KOPT-K1 (cell line): ENCODE measurements at regions not wholly inside any gene's neighbourhood (a gene's known extent, or its start where the extent isn't known, plus 50 kb on each side); places are given as distances from the start of the nearest gene placed in this dataset.

Experiments used
- H3K27ac ChIP-seq: fragments of 200-600 bp; sonication (generic); 2 replicates; pipeline ENCODE4 v1.5.1; 2016; ENCODE audit warnings: antibody characterized with exemption, mild to moderate bottlenecking, low read depth, low read length; ENCODE audit not compliant: poor library complexity, severe bottlenecking
- H3K36me3 ChIP-seq: fragments of 200-600 bp; sonication (generic); 2 replicates; pipeline ENCODE4 v1.5.1; 2017; ENCODE audit warnings: antibody characterized with exemption, mild to moderate bottlenecking, low read length, moderate library complexity; ENCODE audit not compliant: insufficient read depth
- H3K9me3 ChIP-seq: fragments of 200-600 bp; sonication (generic); 2 replicates; pipeline ENCODE4 v1.5.1; 2017; ENCODE audit warnings: antibody characterized with exemption, low read length, mild to moderate bottlenecking; ENCODE audit not compliant: insufficient read depth, poor library complexity, severe bottlenecking

- H3K27ac ChIP-seq, result no peak overlapping the region
- no peaks in the 10 kb centered on the region for H3K36me3 ChIP-seq
Measured at GRCh38 chr22:49213731-49214352, 613.8 kb downstream of the BRD1 start.

GRCh38 chr22:49212466-49212865, 615.2 kb downstream of the BRD1 start:
- Histone ChIP-seq H3K36me3 (no peaks in the 10 kb centered on the region), H3K9me3 (no peaks in the 10 kb centered on the region), H3K27ac (no peak overlapping the region)

More at GRCh38 chr22:49213731-49214352, 613.8 kb downstream of the BRD1 start:
- H3K9me3 ChIP-seq, result peaks cover 6% of the 10 kb centered on the region

- no peak overlapping the region for H3K27ac ChIP-seq
- no peaks in the 10 kb centered on the region for H3K36me3 ChIP-seq
- no peaks in the 10 kb centered on the region for H3K9me3 ChIP-seq
Measured at GRCh38 chr22:49212002-49212401, 615.7 kb downstream of the BRD1 start.

- Histone ChIP-seq H3K9me3 (no peaks in the 10 kb centered on the region), H3K36me3 (no peaks in the 10 kb centered on the region), H3K27ac (no peak overlapping the region)
Measured at GRCh38 chr22:49211176-49211575, 616.5 kb downstream of the BRD1 start.

GRCh38 chr22:49210606-49211005, 617.1 kb downstream of the BRD1 start:
- no peak overlapping the region for H3K27ac ChIP-seq
- no peaks in the 10 kb centered on the region for H3K36me3 ChIP-seq
- no peaks in the 10 kb centered on the region for H3K9me3 ChIP-seq

GRCh38 chr22:49209452-49210195, 618.0 kb downstream of the BRD1 start:
- Histone ChIP-seq H3K9me3 (no peaks in the 10 kb centered on the region), H3K36me3 (no peaks in the 10 kb centered on the region), H3K27ac (no peak overlapping the region)

GRCh38 chr22:49208768-49209252, 618.9 kb downstream of the BRD1 start:
- Histone ChIP-seq H3K9me3 (no peaks in the 10 kb centered on the region), H3K36me3 (no peaks in the 10 kb centered on the region), H3K27ac (no peak overlapping the region)

- Histone ChIP-seq H3K9me3 (no peaks in the 10 kb centered on the region), H3K27ac (no peak overlapping the region), H3K36me3 (no peaks in the 10 kb centered on the region)
Measured at GRCh38 chr22:49208004-49208402, 619.7 kb downstream of the BRD1 start.

- H3K36me3 ChIP-seq, result no peaks in the 10 kb centered on the region
- no peaks in the 10 kb centered on the region for H3K9me3 ChIP-seq
- H3K27ac ChIP-seq, result no peak overlapping the region
Measured at GRCh38 chr22:49207008-49208003, 620.4 kb downstream of the BRD1 start.

- Histone ChIP-seq H3K27ac (no peak overlapping the region), H3K36me3 (no peaks in the 10 kb centered on the region), H3K9me3 (no peaks in the 10 kb centered on the region)
Measured at GRCh38 chr22:49206281-49206680, 621.4 kb downstream of the BRD1 start.

- H3K27ac ChIP-seq, result no peak overlapping the region
- H3K9me3 ChIP-seq, result no peaks in the 10 kb centered on the region
- no peaks in the 10 kb centered on the region for H3K36me3 ChIP-seq
Measured at GRCh38 chr22:49205483-49205800, 622.2 kb downstream of the BRD1 start.

- H3K36me3 ChIP-seq, result no peaks in the 10 kb centered on the region
- no peak overlapping the region for H3K27ac ChIP-seq
- no peaks in the 10 kb centered on the region for H3K9me3 ChIP-seq
Measured at GRCh38 chr22:49204599-49205482, 622.8 kb downstream of the BRD1 start.

GRCh38 chr22:49203859-49204598, 623.6 kb downstream of the BRD1 start:
- Histone ChIP-seq H3K36me3 (no peaks in the 10 kb centered on the region), H3K9me3 (no peaks in the 10 kb centered on the region), H3K27ac (no peak overlapping the region)
